K562 (cell line): ENCODE measurements at regions not wholly inside any gene's neighbourhood (a gene's known extent, or its start where the extent isn't known, plus 50 kb on each side); places are given as distances from the start of the nearest gene placed in this dataset.

ENCODE experiments used
- CSDE1 ChIP-seq, 2 experiments: fragments of 450-650 bp; IDR thresholded peaks; 2 replicates each; pipeline ENCODE4 v1.6.1; 2016; ENCODE audit warnings: mild to moderate bottlenecking in 1 of 2
- MCM7 ChIP-seq, 2 experiments: fragments of 450-650 bp; IDR thresholded peaks; 2 replicates each; pipeline ENCODE4 v1.6.1; 2016 to 2018
- PHB2 ChIP-seq: fragments of 450-650 bp; IDR thresholded peaks from 2 replicates; pipeline ENCODE4 v1.6.1; 2017; ENCODE audit warnings: low read depth
- TBP ChIP-seq: optimal IDR thresholded peaks from 2 replicates; pipeline ENCODE3; 2011; ENCODE audit warnings: low read depth, low read length, improper control_type of control experiment
- ZBTB49 ChIP-seq: sonication (generic); formaldehyde crosslinking; IDR thresholded peaks from 2 replicates; pipeline ENCODE4 v1.8.0; 2022; ENCODE audit warnings: missing genetic modification reagents, mild to moderate bottlenecking, borderline replicate concordance
- ZNF584 ChIP-seq: fragments of 200-800 bp; sonication (Bioruptor generic); IDR thresholded peaks from 2 replicates; pipeline ENCODE4 v1.6.1; 2016; ENCODE audit warnings: low read depth, mild to moderate bottlenecking, missing genetic modification characterization, missing compliant biosample characterization
- TF ChIP-seq, protein P1 (sequence below): sonication (generic); formaldehyde crosslinking; IDR thresholded peaks from 2 replicates; pipeline ENCODE4 v1.8.1; 2023; ENCODE audit warnings: missing genetic modification reagents, mild to moderate bottlenecking, borderline replicate concordance

- TF ChIP-seq, protein P1, sequence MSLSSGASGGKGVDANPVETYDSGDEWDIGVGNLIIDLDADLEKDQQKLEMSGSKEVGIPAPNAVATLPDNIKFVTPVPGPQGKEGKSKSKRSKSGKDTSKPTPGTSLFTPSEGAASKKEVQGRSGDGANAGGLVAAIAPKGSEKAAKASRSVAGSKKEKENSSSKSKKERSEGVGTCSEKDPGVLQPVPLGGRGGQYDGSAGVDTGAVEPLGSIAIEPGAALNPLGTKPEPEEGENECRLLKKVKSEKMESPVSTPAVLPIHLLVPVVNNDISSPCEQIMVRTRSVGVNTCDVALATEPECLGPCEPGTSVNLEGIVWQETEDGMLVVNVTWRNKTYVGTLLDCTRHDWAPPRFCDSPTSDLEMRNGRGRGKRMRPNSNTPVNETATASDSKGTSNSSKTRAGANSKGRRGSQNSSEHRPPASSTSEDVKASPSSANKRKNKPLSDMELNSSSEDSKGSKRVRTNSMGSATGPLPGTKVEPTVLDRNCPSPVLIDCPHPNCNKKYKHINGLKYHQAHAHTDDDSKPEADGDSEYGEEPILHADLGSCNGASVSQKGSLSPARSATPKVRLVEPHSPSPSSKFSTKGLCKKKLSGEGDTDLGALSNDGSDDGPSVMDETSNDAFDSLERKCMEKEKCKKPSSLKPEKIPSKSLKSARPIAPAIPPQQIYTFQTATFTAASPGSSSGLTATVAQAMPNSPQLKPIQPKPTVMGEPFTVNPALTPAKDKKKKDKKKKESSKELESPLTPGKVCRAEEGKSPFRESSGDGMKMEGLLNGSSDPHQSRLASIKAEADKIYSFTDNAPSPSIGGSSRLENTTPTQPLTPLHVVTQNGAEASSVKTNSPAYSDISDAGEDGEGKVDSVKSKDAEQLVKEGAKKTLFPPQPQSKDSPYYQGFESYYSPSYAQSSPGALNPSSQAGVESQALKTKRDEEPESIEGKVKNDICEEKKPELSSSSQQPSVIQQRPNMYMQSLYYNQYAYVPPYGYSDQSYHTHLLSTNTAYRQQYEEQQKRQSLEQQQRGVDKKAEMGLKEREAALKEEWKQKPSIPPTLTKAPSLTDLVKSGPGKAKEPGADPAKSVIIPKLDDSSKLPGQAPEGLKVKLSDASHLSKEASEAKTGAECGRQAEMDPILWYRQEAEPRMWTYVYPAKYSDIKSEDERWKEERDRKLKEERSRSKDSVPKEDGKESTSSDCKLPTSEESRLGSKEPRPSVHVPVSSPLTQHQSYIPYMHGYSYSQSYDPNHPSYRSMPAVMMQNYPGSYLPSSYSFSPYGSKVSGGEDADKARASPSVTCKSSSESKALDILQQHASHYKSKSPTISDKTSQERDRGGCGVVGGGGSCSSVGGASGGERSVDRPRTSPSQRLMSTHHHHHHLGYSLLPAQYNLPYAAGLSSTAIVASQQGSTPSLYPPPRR = no peak
- TF ChIP-seq TBP (no peak), ZBTB49 (CRISPR knock-in tag) (no peak), PHB2 (no peak), CSDE1 (IDR thresholded peaks at IDR 0.05) (no peak), ZNF584 (CRISPR knock-in tag) (no peak), MCM7 (IDR thresholded peaks at IDR 0.05) (no peak)
Measured at GRCh38 chr1:188817814-188818213, 1659.8 kb downstream of the BRINP3 start (continued).
